Endodermal cell (in vitro differentiated cells): ENCODE measurements at regions not wholly inside any gene's neighbourhood (a gene's known extent, or its start where the extent isn't known, plus 50 kb on each side); places are given as distances from the start of the nearest gene placed in this dataset.

ENCODE experiments used
- DNase-seq: peaks from one replicate; pipeline ENCODE4 v3.0.0-alpha.2; 2017
- H3K27ac ChIP-seq: 2 replicates; pipeline ENCODE4 v1.5.1; 2013; ENCODE audit warnings: mild to moderate bottlenecking, low read depth, low read length, moderate library complexity
- H3K27me3 ChIP-seq: 2 replicates; pipeline ENCODE4 v1.6.1; 2013; ENCODE audit warnings: mild to moderate bottlenecking, low read length, moderate library complexity; ENCODE audit not compliant: insufficient read depth, control insufficient read depth, poor library complexity, severe bottlenecking
- H3K36me3 ChIP-seq: 2 replicates; pipeline ENCODE4 v1.7.0; 2013; ENCODE audit warnings: mild to moderate bottlenecking, low read length, moderate library complexity; ENCODE audit not compliant: control insufficient read depth, insufficient read depth
- H3K4me1 ChIP-seq: one replicate; pipeline ENCODE4 v1.7.0; 2013; ENCODE audit warnings: low read length; ENCODE audit not compliant: control insufficient read depth, insufficient read depth
- H3K4me3 ChIP-seq: 2 replicates; pipeline ENCODE4 v1.5.1; 2013; ENCODE audit warnings: mild to moderate bottlenecking, low read length, moderate library complexity
- H3K9ac ChIP-seq: 2 replicates; pipeline ENCODE4 v1.6.1; 2013; ENCODE audit warnings: mild to moderate bottlenecking, low read length, moderate library complexity; ENCODE audit not compliant: poor library complexity, severe bottlenecking; ENCODE audit errors: extremely low read depth
- H3K9me3 ChIP-seq: 2 replicates; pipeline ENCODE4 v1.6.1; 2013; ENCODE audit warnings: mild to moderate bottlenecking, low read length, moderate library complexity; ENCODE audit not compliant: control insufficient read depth
- H3K27ac Mint-ChIP-seq: 2 replicates; pipeline ENCODE4 v1.8.0; 2020; ENCODE audit warnings: mixed read lengths
- H3K27me3 Mint-ChIP-seq: 2 replicates; pipeline ENCODE4 v1.8.0; 2021; ENCODE audit warnings: mild to moderate bottlenecking, mixed read lengths; ENCODE audit not compliant: insufficient read depth
- H3K36me3 Mint-ChIP-seq: 2 replicates; pipeline ENCODE4 v1.8.0; 2020; ENCODE audit warnings: low read depth, mixed read lengths
- H3K4me1 Mint-ChIP-seq: 2 replicates; pipeline ENCODE4 v1.8.0; 2020; ENCODE audit warnings: mixed read lengths
- H3K4me3 Mint-ChIP-seq: 2 replicates; pipeline ENCODE4 v1.8.0; 2020; ENCODE audit warnings: mild to moderate bottlenecking, moderate library complexity, mixed read lengths
- H3K9me3 Mint-ChIP-seq: 2 replicates; pipeline ENCODE4 v1.8.0; 2020; ENCODE audit warnings: mild to moderate bottlenecking, mixed read lengths
- CTCF ChIP-seq: fragments of 200-600 bp; sonication (generic); conservative IDR thresholded peaks from 2 replicates; pipeline ENCODE4 v1.5.0; 2021; ENCODE audit warnings: antibody characterized with exemption, mild to moderate bottlenecking
- WGBS, 2 experiments: methylation state at CpG; one replicate each; pipeline versions ENCODE4 v1.1.5 to v1.1.7; 2013; ENCODE audit warnings: missing lambda C conversion rate in 2 of 2, mixed read lengths in 1 of 2; ENCODE audit not compliant: insufficient coverage in 1 of 2, insufficient read length in 1 of 2; 5-methylcytosine and 5-hydroxymethylcytosine counted together

DNA sequence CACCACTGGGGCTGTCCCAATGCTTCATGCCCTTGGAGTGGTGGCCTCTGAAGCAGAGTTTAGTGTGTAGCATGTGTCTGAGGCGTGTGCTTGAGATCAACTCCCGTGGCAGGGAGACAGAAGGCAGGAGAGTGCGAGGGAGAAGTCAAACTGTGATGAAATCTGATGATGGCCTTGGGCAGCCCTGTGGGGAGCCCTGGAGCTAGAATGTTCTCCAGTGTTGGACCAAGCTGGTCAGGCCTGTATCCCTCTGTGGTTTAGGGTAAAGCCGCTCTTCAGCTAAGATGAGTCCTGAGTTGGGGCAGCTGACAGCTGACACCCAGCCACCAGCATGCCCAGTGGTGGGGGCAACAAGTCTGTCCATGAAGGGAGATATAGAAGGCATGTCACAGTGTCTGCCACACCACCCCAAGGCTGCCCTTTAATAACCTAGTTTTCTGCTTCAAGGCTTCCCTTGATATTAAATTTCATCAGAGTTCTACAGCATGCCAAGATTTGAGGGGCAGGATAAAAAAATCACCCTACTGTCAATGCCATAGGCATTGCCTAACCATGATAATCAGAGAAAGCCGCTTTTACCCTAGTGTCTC lies 170.5 kb upstream of the SVIL start:
- H3K27ac ChIP-seq, result no peak overlapping the region

DNA sequence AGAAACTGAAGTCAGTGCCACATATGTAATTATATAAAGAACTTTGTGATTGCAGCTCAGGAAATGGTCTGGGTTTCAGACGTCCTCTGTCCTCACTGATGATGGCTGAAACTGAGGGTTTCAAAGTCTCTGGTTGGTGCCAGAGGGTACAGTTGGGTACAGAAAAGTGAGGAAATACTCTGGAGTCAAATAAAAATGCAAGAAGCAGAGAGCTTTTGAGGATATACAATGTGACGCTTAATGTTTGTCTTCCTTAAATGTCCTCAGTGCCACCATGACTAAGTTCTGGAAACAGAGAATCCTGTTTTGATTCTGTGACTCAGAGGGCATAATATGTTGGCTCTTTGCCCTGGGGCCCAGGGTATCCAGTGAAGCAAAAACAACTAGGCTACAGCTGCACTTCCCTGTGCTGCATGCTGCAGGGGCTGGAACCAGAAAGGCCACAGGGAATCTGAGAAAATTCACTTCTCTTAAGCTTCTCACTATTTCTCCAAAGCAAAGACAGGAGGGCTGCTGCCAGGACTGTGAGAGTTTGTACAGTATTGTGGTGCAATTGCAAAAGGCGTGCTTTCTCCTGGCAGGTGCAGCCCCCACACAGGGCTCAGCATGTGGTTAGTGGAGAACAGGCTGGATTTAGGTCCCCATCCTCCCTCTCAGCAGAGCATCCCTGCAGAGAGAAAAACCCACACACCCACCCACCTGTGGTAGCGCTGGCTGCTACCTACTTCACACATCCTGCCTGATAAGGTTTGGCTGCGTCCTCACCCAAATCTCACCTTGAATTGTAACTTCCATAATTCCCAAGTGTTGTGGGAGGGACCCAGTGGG lies 169.5 kb upstream of the SVIL start:
- H3K27ac ChIP-seq, result no peak overlapping the region
- no peak for TF ChIP-seq CTCF
- no peak overlapping the region for H3K27ac Mint-ChIP-seq
- no peaks in the 10 kb centered on the region for H3K4me1 ChIP-seq
- no peak overlapping the region for H3K9ac ChIP-seq
- peaks cover 1% of the 10 kb centered on the region for H3K4me1 Mint-ChIP-seq
- H3K9me3 Mint-ChIP-seq, result no peaks in the 10 kb centered on the region
- H3K4me3 ChIP-seq, result no peak overlapping the region
- peaks cover 5% of the 10 kb centered on the region for H3K27me3 Mint-ChIP-seq
- no peaks in the 10 kb centered on the region for H3K36me3 ChIP-seq
- H3K9me3 ChIP-seq, result no peaks in the 10 kb centered on the region
- no peak overlapping the region for H3K4me3 Mint-ChIP-seq
- no peak for DNase-seq
- no peaks in the 10 kb centered on the region for H3K36me3 Mint-ChIP-seq
- no peaks in the 10 kb centered on the region for H3K27me3 ChIP-seq
- 92 to 100% methylated on average over 2 to 5 of the region's 5 CpGs for WGBS, 2 experiments

More for the DNA sequence above, 170.5 kb upstream of the SVIL start:
- Mint-ChIP-seq H3K36me3 (no peaks in the 10 kb centered on the region), H3K4me1 (peaks cover 1% of the 10 kb centered on the region), H3K27me3 (peaks cover 5% of the 10 kb centered on the region), H3K9me3 (no peaks in the 10 kb centered on the region), H3K4me3 (no peak overlapping the region), H3K27ac (no peak overlapping the region)
- 81 to 82% methylated on average over 3 to 5 of the region's 5 CpGs for WGBS, 2 experiments
- H3K36me3 ChIP-seq, result no peaks in the 10 kb centered on the region
- H3K9me3 ChIP-seq, result no peaks in the 10 kb centered on the region
- no peaks in the 10 kb centered on the region for H3K4me1 ChIP-seq
- no peak overlapping the region for H3K9ac ChIP-seq
- TF ChIP-seq CTCF, result no peak
- no peak for DNase-seq
- H3K27me3 ChIP-seq, result no peaks in the 10 kb centered on the region
- H3K4me3 ChIP-seq, result no peak overlapping the region

GRCh38 chr10:29802171-29802570 lies 167.4 kb upstream of the SVIL start:
- no peaks in the 10 kb centered on the region for H3K36me3 ChIP-seq
- H3K9ac ChIP-seq, result no peak overlapping the region
- TF ChIP-seq CTCF, result no peak
- H3K4me3 Mint-ChIP-seq, result no peak overlapping the region
- no peaks in the 10 kb centered on the region for H3K36me3 Mint-ChIP-seq
- DNase-seq, result no peak
- WGBS, 2 experiments, result 99 to 100% methylated on average over 3 of the region's 3 CpGs
- H3K4me3 ChIP-seq, result no peak overlapping the region
- H3K9me3 Mint-ChIP-seq, result no peaks in the 10 kb centered on the region
- H3K9me3 ChIP-seq, result no peaks in the 10 kb centered on the region
- H3K4me1 ChIP-seq, result no peaks in the 10 kb centered on the region
- H3K4me1 Mint-ChIP-seq, result peaks cover 1% of the 10 kb centered on the region
- peaks cover 2% of the 10 kb centered on the region for H3K27me3 Mint-ChIP-seq
- H3K27ac Mint-ChIP-seq, result no peak overlapping the region
- no peaks in the 10 kb centered on the region for H3K27me3 ChIP-seq
- no peak overlapping the region for H3K27ac ChIP-seq
